PC-3 (cell line): ENCODE measurements at regions not wholly inside any gene's neighbourhood (a gene's known extent, or its start where the extent isn't known, plus 50 kb on each side); places are given as distances from the start of the nearest gene placed in this dataset.

Source experiments
- ATAC-seq: fragments of 200-7000 bp; cut with Tn5 transposase; 2 replicates; pipeline ENCODE4 v1.9.1; 2020; ENCODE audit warnings: mild to moderate bottlenecking, moderate library complexity
- BruUV-seq: library from RNA; stranded (reverse); fragments of 400-500 nt; replicated peaks from 2 replicates; lab custom pipeline; 2021; lab: Mats Ljungman, UMichigan
- CTCF ChIA-PET: fragments of 300-600 bp; sonication (Branson Sonifier 250); formaldehyde crosslinking; loops from one replicate; lab custom pipeline; 2022; ENCODE audit warnings: antibody characterized with exemption; lab: Charles Lee
- POLR2A ChIA-PET: fragments of 300-600 bp; sonication (Branson Sonifier 250); formaldehyde crosslinking; loops from one replicate; lab custom pipeline; 2022; ENCODE audit warnings: antibody characterized with exemption; ENCODE audit not compliant: unreplicated experiment; lab: Charles Lee
- DNase-seq: peaks from one replicate; pipeline ENCODE4 v3.0.0-alpha.2; 2015
- H2AFZ ChIP-seq: fragments of 300-600 bp; sonication (generic); 2 replicates; pipeline ENCODE4 v1.6.0; 2016; ENCODE audit warnings: antibody characterized with exemption, low read length
- H3F3A ChIP-seq: fragments of 300-600 bp; sonication (generic); one replicate; pipeline ENCODE4 v1.6.0; 2017; ENCODE audit warnings: antibody characterized with exemption, low read length, control low read depth, mild to moderate bottlenecking; ENCODE audit not compliant: unreplicated experiment
- H3K27ac ChIP-seq: fragments of 300-600 bp; sonication (generic); 2 replicates; pipeline ENCODE4 v1.5.1; 2016; ENCODE audit warnings: mild to moderate bottlenecking, low read length
- H3K27me3 ChIP-seq: fragments of 300-600 bp; sonication (generic); 2 replicates; pipeline ENCODE4 v1.6.1; 2016; ENCODE audit warnings: low read length, mixed read lengths
- H3K36me3 ChIP-seq: fragments of 300-600 bp; sonication (generic); 2 replicates; pipeline ENCODE4 v1.6.1; 2016; ENCODE audit warnings: low read depth, mixed run types, low read length, mixed read lengths
- H3K4me1 ChIP-seq: fragments of 300-600 bp; sonication (generic); 2 replicates; pipeline ENCODE4 v1.5.1; 2016; ENCODE audit warnings: low read length; ENCODE audit not compliant: insufficient read depth
- H3K4me2 ChIP-seq: fragments of 300-600 bp; sonication (generic); 2 replicates; pipeline ENCODE4 v1.6.0; 2016; ENCODE audit warnings: low read length
- H3K4me3 ChIP-seq: fragments of 300-600 bp; sonication (generic); 2 replicates; pipeline ENCODE4 v1.5.1; 2016; ENCODE audit warnings: mild to moderate bottlenecking, low read length, mixed read lengths
- H3K79me2 ChIP-seq: fragments of 300-600 bp; sonication (generic); 2 replicates; pipeline ENCODE4 v1.6.1; 2017; ENCODE audit warnings: low read length, mixed read lengths
- H3K9ac ChIP-seq: fragments of 300-600 bp; sonication (generic); 2 replicates; pipeline ENCODE4 v1.6.0; 2016; ENCODE audit warnings: mild to moderate bottlenecking, low read length
- H3K9me2 ChIP-seq: fragments of 300-600 bp; sonication (generic); replicated peaks from 2 replicates; pipeline ENCODE4 v1.6.1; 2016; ENCODE audit warnings: mixed run types, low read length, mixed read lengths
- H3K9me3 ChIP-seq: fragments of 300-600 bp; sonication (generic); 2 replicates; pipeline ENCODE4 v1.6.1; 2016; ENCODE audit warnings: low read length, mixed read lengths
- H4K20me1 ChIP-seq: fragments of 300-600 bp; sonication (generic); 2 replicates; pipeline ENCODE4 v1.6.1; 2016; ENCODE audit warnings: low read length, mixed read lengths
- EZH2 ChIP-seq: fragments of 300-600 bp; sonication (generic); IDR thresholded peaks from one replicate; pipeline ENCODE4 v1.6.1; 2017; ENCODE audit warnings: antibody characterized with exemption, mild to moderate bottlenecking, low read length; ENCODE audit not compliant: unreplicated experiment
- EZH2phosphoT487 ChIP-seq: fragments of 300-600 bp; sonication (generic); IDR thresholded peaks from 2 replicates; pipeline ENCODE4 v1.6.1; 2018; ENCODE audit warnings: mild to moderate bottlenecking, antibody characterized with exemption, low read length, borderline replicate concordance
- intact Hi-C: fragments of 100-400 bp; cut with micrococcal nuclease; formaldehyde crosslinking; loops from 2 replicates; pipeline ENCODE4 v1.9.0; 2023
- TF ChIP-seq, protein P1 (sequence below): fragments of 300-600 bp; sonication (generic); conservative IDR thresholded peaks from 2 replicates; pipeline ENCODE4 v1.5.1; 2017; ENCODE audit warnings: antibody characterized with exemption, low read depth, mild to moderate bottlenecking, low read length

DNA sequence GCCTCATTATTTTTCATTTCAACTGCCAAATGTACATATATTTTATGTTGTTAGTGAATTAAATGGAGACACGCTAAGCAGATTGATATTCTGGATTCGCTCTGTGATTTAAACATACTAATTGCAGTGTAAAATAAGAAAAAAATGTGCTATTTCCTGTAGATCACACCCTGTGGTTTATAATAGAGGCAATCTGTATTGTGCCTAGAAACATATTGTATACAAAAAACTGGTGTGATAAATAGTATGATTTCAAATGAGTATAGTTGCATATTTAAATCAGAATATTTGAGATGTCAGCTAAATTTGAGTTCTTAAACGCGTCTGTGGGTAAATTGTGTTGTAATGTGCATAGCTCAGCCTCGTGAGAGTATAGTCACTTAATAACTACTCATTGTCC, 643.9 kb downstream of the TBC1D4 start:
- BruUV-seq = no TSS peak
- POLR2A ChIA-PET = no interaction called here
- no peaks in the 10 kb centered on the region for H3K79me2 ChIP-seq
- CTCF ChIA-PET = no interaction called here
- H3K36me3 ChIP-seq = no peaks in the 10 kb centered on the region
- H3F3A ChIP-seq = no peaks in the 10 kb centered on the region
- H3K4me1 ChIP-seq = no peaks in the 10 kb centered on the region
- H2AFZ ChIP-seq = no peak overlapping the region
- intact Hi-C loops = no loop called here
- H3K9me2 ChIP-seq = no peaks in the 10 kb centered on the region
- H3K4me3 ChIP-seq = no peak overlapping the region
- H3K27me3 ChIP-seq = no peaks in the 10 kb centered on the region
- DNase-seq = no peak
- no peak for ATAC-seq
- no peaks in the 10 kb centered on the region for H4K20me1 ChIP-seq
- no peak overlapping the region for H3K27ac ChIP-seq
- no peak overlapping the region for H3K4me2 ChIP-seq
- TF ChIP-seq, protein P1, sequence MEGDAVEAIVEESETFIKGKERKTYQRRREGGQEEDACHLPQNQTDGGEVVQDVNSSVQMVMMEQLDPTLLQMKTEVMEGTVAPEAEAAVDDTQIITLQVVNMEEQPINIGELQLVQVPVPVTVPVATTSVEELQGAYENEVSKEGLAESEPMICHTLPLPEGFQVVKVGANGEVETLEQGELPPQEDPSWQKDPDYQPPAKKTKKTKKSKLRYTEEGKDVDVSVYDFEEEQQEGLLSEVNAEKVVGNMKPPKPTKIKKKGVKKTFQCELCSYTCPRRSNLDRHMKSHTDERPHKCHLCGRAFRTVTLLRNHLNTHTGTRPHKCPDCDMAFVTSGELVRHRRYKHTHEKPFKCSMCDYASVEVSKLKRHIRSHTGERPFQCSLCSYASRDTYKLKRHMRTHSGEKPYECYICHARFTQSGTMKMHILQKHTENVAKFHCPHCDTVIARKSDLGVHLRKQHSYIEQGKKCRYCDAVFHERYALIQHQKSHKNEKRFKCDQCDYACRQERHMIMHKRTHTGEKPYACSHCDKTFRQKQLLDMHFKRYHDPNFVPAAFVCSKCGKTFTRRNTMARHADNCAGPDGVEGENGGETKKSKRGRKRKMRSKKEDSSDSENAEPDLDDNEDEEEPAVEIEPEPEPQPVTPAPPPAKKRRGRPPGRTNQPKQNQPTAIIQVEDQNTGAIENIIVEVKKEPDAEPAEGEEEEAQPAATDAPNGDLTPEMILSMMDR = no peak
- TF ChIP-seq EZH2 (no peak), EZH2phosphoT487 (no peak)
- no peaks in the 10 kb centered on the region for H3K9me3 ChIP-seq
- H3K9ac ChIP-seq = no peak overlapping the region

DNA sequence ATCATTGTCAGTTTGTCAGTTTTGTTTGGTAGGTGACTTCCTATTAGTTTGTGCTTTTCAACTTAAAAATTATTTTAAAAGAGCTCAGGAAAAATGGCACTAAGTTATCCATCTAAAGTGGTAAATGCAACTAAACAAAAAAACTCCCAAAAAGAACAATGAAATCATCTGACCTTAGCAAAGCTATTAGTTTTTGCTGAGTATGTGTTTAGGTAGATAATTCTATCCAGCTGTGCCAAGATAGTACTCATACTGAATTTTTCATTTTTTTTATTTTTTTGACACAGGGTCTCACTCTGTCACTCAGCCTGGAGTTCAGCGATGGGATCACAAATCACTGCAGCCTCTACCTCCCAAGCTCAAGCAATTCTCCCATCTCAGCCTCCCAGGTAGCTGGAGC, 645.3 kb downstream of the TBC1D4 start:
- BruUV-seq = no TSS peak
- H3K4me3 ChIP-seq = no peak overlapping the region
- H2AFZ ChIP-seq = no peak overlapping the region
- H4K20me1 ChIP-seq = no peaks in the 10 kb centered on the region
- no peak overlapping the region for H3K4me2 ChIP-seq
- H3K9me3 ChIP-seq = no peaks in the 10 kb centered on the region
- no peak for DNase-seq
- ChIA-PET POLR2A (no interaction called here), CTCF (no interaction called here)
- ATAC-seq = no peak
- no peaks in the 10 kb centered on the region for H3K79me2 ChIP-seq
- H3K27me3 ChIP-seq = no peaks in the 10 kb centered on the region
- no peaks in the 10 kb centered on the region for H3F3A ChIP-seq
- H3K9ac ChIP-seq = no peak overlapping the region
- no peaks in the 10 kb centered on the region for H3K4me1 ChIP-seq
- no peaks in the 10 kb centered on the region for H3K36me3 ChIP-seq
- H3K27ac ChIP-seq = no peak overlapping the region
- intact Hi-C loops = no loop called here
- H3K9me2 ChIP-seq = no peaks in the 10 kb centered on the region
- no peak for TF ChIP-seq EZH2
- TF ChIP-seq, protein P1 = no peak
- no peak for TF ChIP-seq EZH2phosphoT487

DNA sequence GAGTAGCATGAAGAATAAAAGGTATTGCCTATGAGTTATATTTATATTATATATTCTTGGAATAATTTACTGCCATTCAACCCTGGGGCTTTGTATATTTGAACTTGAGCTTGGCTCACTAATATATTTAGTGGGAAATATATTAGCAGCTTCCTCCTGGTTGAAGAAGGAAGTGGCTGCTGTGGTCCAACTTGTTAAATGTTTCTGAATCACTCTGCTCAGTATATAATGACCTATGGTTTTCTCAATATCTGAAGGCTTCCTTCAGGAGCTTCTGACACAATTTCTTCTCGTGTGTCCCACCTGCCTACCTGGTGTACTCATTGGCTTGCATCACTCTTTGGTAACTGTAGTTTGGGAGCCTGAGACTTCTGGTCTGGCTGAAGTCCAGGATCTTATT, 646.4 kb downstream of the TBC1D4 start:
- Histone ChIP-seq H3K36me3 (no peaks in the 10 kb centered on the region), H3K4me2 (no peak overlapping the region), H3K4me3 (no peak overlapping the region), H3K9me2 (no peaks in the 10 kb centered on the region), H3K4me1 (no peaks in the 10 kb centered on the region), H4K20me1 (no peaks in the 10 kb centered on the region), H2AFZ (no peak overlapping the region), H3K9ac (no peak overlapping the region), H3F3A (no peaks in the 10 kb centered on the region), H3K79me2 (no peaks in the 10 kb centered on the region), H3K27ac (no peak overlapping the region), H3K27me3 (no peaks in the 10 kb centered on the region), H3K9me3 (no peaks in the 10 kb centered on the region)
- TF ChIP-seq EZH2 = no peak
- no peak for TF ChIP-seq EZH2phosphoT487
- TF ChIP-seq, protein P1 = no peak
- no peak for DNase-seq
- CTCF ChIA-PET = no interaction called here
- intact Hi-C loops = no loop called here
- POLR2A ChIA-PET = no interaction called here
- BruUV-seq = no TSS peak
- ATAC-seq = no peak
